Activated T-cell treated with anti-CD3 and anti-CD28 coated beads, Interleukin-2, amount 50 U/mL, for 48 hours (primary cell): ENCODE measurements at regions not wholly inside any gene's neighbourhood (a gene's known extent, or its start where the extent isn't known, plus 50 kb on each side); places are given as distances from the start of the nearest gene placed in this dataset.
A peak's percentile ranks its signal among the peaks of the same experiment; 100 is the strongest.

ENCODE experiments used
- DNase-seq, 2 experiments: peaks; one replicate each; pipeline ENCODE4 v3.0.0-alpha.2; 2020

- DNase-seq = peak; percentile 19 to 20
Measured at GRCh38 chr10:129365767-129366402, 101.2 kb upstream of the MGMT start.

- DNase-seq = no peak
Measured at GRCh38 chr10:129366450-129366849, 100.6 kb upstream of the MGMT start.

- DNase-seq = no peak
Measured at GRCh38 chr10:129369566-129369965, 97.5 kb upstream of the MGMT start.

- DNase-seq = no peak
Measured at GRCh38 chr10:129371541-129371940, 95.5 kb upstream of the MGMT start.

- no peak for DNase-seq
Measured at GRCh38 chr10:129372172-129372571, 94.9 kb upstream of the MGMT start.

- DNase-seq = no peak
Measured at GRCh38 chr10:129373231-129373630, 93.8 kb upstream of the MGMT start.

- no peak for DNase-seq
Measured at GRCh38 chr10:129373718-129374117, 93.3 kb upstream of the MGMT start.

GRCh38 chr10:129375171-129375570 lies 91.9 kb upstream of the MGMT start:
- no peak for DNase-seq

GRCh38 chr10:129375912-129376311 lies 91.1 kb upstream of the MGMT start:
- DNase-seq = no peak

- DNase-seq = no peak
Measured at GRCh38 chr10:129380279-129380678, 86.8 kb upstream of the MGMT start.

- no peak for DNase-seq
Measured at GRCh38 chr10:129381741-129382140, 85.3 kb upstream of the MGMT start.

GRCh38 chr10:129382401-129382800 lies 84.6 kb upstream of the MGMT start:
- no peak for DNase-seq

GRCh38 chr10:129383651-129384050 lies 83.4 kb upstream of the MGMT start:
- no peak for DNase-seq

- no peak for DNase-seq
Measured at GRCh38 chr10:129385600-129385999, 81.4 kb upstream of the MGMT start.

- DNase-seq = no peak
Measured at GRCh38 chr10:129386415-129387257, 80.4 kb upstream of the MGMT start.

GRCh38 chr10:129387258-129387525 lies 79.8 kb upstream of the MGMT start:
- no peak for DNase-seq

- no peak for DNase-seq
Measured at GRCh38 chr10:129388435-129388834, 78.6 kb upstream of the MGMT start.

GRCh38 chr10:129389194-129389593 lies 77.8 kb upstream of the MGMT start:
- DNase-seq = no peak

GRCh38 chr10:129390147-129390546 lies 76.9 kb upstream of the MGMT start:
- no peak for DNase-seq

GRCh38 chr10:129390726-129391125 lies 76.3 kb upstream of the MGMT start:
- DNase-seq = no peak

GRCh38 chr10:129391464-129391863 lies 75.6 kb upstream of the MGMT start:
- no peak for DNase-seq

GRCh38 chr10:129392855-129393254 lies 74.2 kb upstream of the MGMT start:
- no peak for DNase-seq

GRCh38 chr10:129393812-129394211 lies 73.2 kb upstream of the MGMT start:
- DNase-seq = no peak

- no peak for DNase-seq
Measured at GRCh38 chr10:129394518-129395328, 72.3 kb upstream of the MGMT start.
